ENCODE measurements at regions not wholly inside any gene's neighbourhood (a gene's known extent, or its start where the extent isn't known, plus 50 kb on each side); places are given as distances from the start of the nearest gene placed in this dataset.

GRCh38 chr1:81044708-81045107 is 756.0 kb upstream of the ADGRL2 start:
- TF ChIP-seq, protein P1, sequence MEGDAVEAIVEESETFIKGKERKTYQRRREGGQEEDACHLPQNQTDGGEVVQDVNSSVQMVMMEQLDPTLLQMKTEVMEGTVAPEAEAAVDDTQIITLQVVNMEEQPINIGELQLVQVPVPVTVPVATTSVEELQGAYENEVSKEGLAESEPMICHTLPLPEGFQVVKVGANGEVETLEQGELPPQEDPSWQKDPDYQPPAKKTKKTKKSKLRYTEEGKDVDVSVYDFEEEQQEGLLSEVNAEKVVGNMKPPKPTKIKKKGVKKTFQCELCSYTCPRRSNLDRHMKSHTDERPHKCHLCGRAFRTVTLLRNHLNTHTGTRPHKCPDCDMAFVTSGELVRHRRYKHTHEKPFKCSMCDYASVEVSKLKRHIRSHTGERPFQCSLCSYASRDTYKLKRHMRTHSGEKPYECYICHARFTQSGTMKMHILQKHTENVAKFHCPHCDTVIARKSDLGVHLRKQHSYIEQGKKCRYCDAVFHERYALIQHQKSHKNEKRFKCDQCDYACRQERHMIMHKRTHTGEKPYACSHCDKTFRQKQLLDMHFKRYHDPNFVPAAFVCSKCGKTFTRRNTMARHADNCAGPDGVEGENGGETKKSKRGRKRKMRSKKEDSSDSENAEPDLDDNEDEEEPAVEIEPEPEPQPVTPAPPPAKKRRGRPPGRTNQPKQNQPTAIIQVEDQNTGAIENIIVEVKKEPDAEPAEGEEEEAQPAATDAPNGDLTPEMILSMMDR (IDR thresholded peaks at IDR 0.05; ENCODE audit: unreplicated experiment), result no peak
- no peaks in the 10 kb centered on the region for H3K27me3 Mint-ChIP-seq
- H3K4me1 Mint-ChIP-seq (ENCODE audit: low read depth), result no peaks in the 10 kb centered on the region
- H3K36me3 Mint-ChIP-seq (ENCODE audit: insufficient read depth), result no peaks in the 10 kb centered on the region
- no peak overlapping the region for H3K4me3 Mint-ChIP-seq (ENCODE audit: low read depth)
- H3K27ac Mint-ChIP-seq, result no peak overlapping the region
- no peak for DNase-seq (ENCODE audit: low spot score, unreplicated experiment)
- H3K9me3 Mint-ChIP-seq (ENCODE audit: low read depth), result no peaks in the 10 kb centered on the region

DNA sequence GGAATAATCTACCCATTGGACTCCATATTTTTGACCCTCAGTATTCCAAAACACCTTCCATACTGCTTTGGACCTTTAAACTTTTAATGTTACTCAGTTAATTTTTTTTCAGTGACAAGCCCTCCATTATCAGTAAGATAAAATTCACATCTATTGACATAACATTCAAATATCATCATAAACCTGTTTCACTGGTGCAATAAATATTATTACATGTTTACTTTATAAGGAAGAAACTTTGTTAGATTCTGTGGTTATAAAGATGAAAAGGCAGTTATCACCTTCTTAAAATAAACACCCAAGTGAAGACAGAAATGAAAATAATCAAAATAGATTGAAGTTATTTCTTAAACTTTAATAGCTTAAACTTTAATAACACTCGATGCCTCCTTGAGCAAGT is 758.5 kb upstream of the ADGRL2 start:
- H3K4me3 Mint-ChIP-seq (ENCODE audit: low read depth), result no peak overlapping the region
- H3K27me3 Mint-ChIP-seq, result no peaks in the 10 kb centered on the region
- no peak overlapping the region for H3K27ac Mint-ChIP-seq
- H3K4me1 Mint-ChIP-seq (ENCODE audit: low read depth), result no peaks in the 10 kb centered on the region
- no peak for DNase-seq (ENCODE audit: low spot score, unreplicated experiment)
- no peaks in the 10 kb centered on the region for H3K36me3 Mint-ChIP-seq (ENCODE audit: insufficient read depth)
- H3K9me3 Mint-ChIP-seq (ENCODE audit: low read depth), result no peaks in the 10 kb centered on the region
- TF ChIP-seq, protein P1 (IDR thresholded peaks at IDR 0.05; ENCODE audit: unreplicated experiment), result no peak

GRCh38 chr1:81034291-81034690 is 766.4 kb upstream of the ADGRL2 start:
- no peaks in the 10 kb centered on the region for H3K27me3 Mint-ChIP-seq
- H3K27ac Mint-ChIP-seq, result no peak overlapping the region
- DNase-seq (ENCODE audit: low spot score, unreplicated experiment), result no peak
- no peak overlapping the region for H3K4me3 Mint-ChIP-seq (ENCODE audit: low read depth)
- H3K36me3 Mint-ChIP-seq (ENCODE audit: insufficient read depth), result peaks cover 2% of the 10 kb centered on the region
- TF ChIP-seq, protein P1 (IDR thresholded peaks at IDR 0.05; ENCODE audit: unreplicated experiment), result no peak
- peaks cover 3% of the 10 kb centered on the region for H3K4me1 Mint-ChIP-seq (ENCODE audit: low read depth)
- peaks cover 4% of the 10 kb centered on the region for H3K9me3 Mint-ChIP-seq (ENCODE audit: low read depth)

DNA sequence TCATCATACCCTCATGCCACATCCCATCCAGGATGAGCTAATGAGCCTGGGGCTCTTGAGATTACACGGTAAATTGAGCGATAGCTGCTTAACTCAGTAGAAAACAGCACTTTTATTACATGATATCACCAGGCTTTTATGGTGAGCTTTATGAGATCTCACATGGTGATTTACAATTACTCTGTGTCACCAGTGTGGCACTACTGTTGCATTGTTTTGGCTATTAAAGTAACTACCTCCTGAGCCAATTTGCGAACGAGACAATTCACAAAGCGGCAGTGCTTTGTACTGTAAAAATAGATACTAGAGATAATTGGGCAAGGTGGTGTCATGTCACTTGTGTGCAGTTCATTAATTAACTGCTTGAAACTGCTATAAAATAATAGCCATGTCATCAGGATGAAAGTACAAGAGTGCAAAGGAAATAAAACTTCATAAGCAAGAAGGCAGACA is 767.7 kb upstream of the ADGRL2 start:
- Mint-ChIP-seq H3K4me1 (ENCODE audit: low read depth) (peaks cover 3% of the 10 kb centered on the region), H3K4me3 (ENCODE audit: low read depth) (no peak overlapping the region), H3K27me3 (no peaks in the 10 kb centered on the region), H3K9me3 (ENCODE audit: low read depth) (peaks cover 4% of the 10 kb centered on the region), H3K27ac (no peak overlapping the region), H3K36me3 (ENCODE audit: insufficient read depth) (peaks cover 2% of the 10 kb centered on the region)
- DNase-seq (ENCODE audit: low spot score, unreplicated experiment), result no peak
- TF ChIP-seq, protein P1 (IDR thresholded peaks at IDR 0.05; ENCODE audit: unreplicated experiment), result no peak

- TF ChIP-seq, protein P1 (IDR thresholded peaks at IDR 0.05; ENCODE audit: unreplicated experiment), result no peak
- DNase-seq (ENCODE audit: low spot score, unreplicated experiment), result no peak
- H3K27me3 Mint-ChIP-seq, result no peaks in the 10 kb centered on the region
- H3K27ac Mint-ChIP-seq, result peak overlapping the region; percentile 59
- H3K36me3 Mint-ChIP-seq (ENCODE audit: insufficient read depth), result peaks cover 2% of the 10 kb centered on the region
- no peak overlapping the region for H3K4me3 Mint-ChIP-seq (ENCODE audit: low read depth)
- peaks cover 3% of the 10 kb centered on the region for H3K4me1 Mint-ChIP-seq (ENCODE audit: low read depth)
- H3K9me3 Mint-ChIP-seq (ENCODE audit: low read depth), result peaks cover 4% of the 10 kb centered on the region
These were observed 768.4 kb upstream of the ADGRL2 start for GRCh38 chr1:81032374-81032773.
